SK-N-SH (cell line): ENCODE measurements at regions not wholly inside any gene's neighbourhood (a gene's known extent, or its start where the extent isn't known, plus 50 kb on each side); places are given as distances from the start of the nearest gene placed in this dataset.

Source experiments
- CTCF ChIA-PET: fragments of 300-600, 350-600 bp; formaldehyde crosslinking; extraction: SDS; loops from one replicate; lab custom pipeline; 2021; lab: Yijun Ruan, JAX
- POLR2A ChIA-PET: fragments of 350-600 bp; sonication (Branson Sonifier 250); formaldehyde crosslinking; extraction: SDS; loops from one replicate; lab custom pipeline; 2020; ENCODE audit warnings: antibody characterized with exemption, inconsistent platforms; lab: Yijun Ruan, JAX
- DNase-seq: peaks from one replicate; pipeline ENCODE4 v3.0.0; 2012
- H2AFZ ChIP-seq: fragments of 200-600 bp; sonication (generic); 2 replicates; pipeline ENCODE4 v1.8.1; 2016; ENCODE audit warnings: antibody characterized with exemption, mild to moderate bottlenecking, low read depth
- H3F3A ChIP-seq: fragments of 200-600 bp; sonication (generic); replicated peaks from 2 replicates; pipeline ENCODE3; 2016; ENCODE audit warnings: antibody characterized with exemption, mild to moderate bottlenecking; ENCODE audit not compliant: insufficient read depth
- H3K27ac ChIP-seq, 2 experiments: fragments of 200-500 bp in 1 of 2; fragments of 200-600 bp in 1 of 2; sonication (Bioruptor generic) in 1 of 2; sonication (generic), shearing (Covaris generic) in 1 of 2; 2 replicates each; pipeline versions ENCODE4 v1.5.1 to v1.6.1; 2014 to 2016; ENCODE audit warnings: low read depth in 2 of 2, inconsistent platforms in 1 of 2, low read length in 1 of 2, mild to moderate bottlenecking in 1 of 2, mixed read lengths in 1 of 2
- H3K27me3 ChIP-seq: fragments of 200-600 bp; sonication (generic), shearing (Covaris generic); 2 replicates; pipeline ENCODE4 v1.6.1; 2016; ENCODE audit warnings: mixed run types; ENCODE audit not compliant: insufficient read depth
- H3K36me3 ChIP-seq, 2 experiments: fragments of 200-500 bp in 1 of 2; fragments of 200-600 bp in 1 of 2; sonication (Bioruptor generic) in 1 of 2; sonication (generic) in 1 of 2; replicated peaks in 1 of 2; 2 replicates each; pipeline versions ENCODE3 to v1.5.1; 2014 to 2016; ENCODE audit warnings: low read length in 1 of 2, mild to moderate bottlenecking in 1 of 2; ENCODE audit not compliant: insufficient read depth in 2 of 2, control insufficient read depth in 1 of 2
- H3K4me1 ChIP-seq, 2 experiments: fragments of 200-500 bp in 1 of 2; fragments of 200-600 bp in 1 of 2; sonication (Bioruptor generic) in 1 of 2; sonication (generic), shearing (Covaris generic) in 1 of 2; 2 replicates each; pipeline versions ENCODE4 v1.5.1 to v1.6.1; 2014 to 2016; ENCODE audit warnings: low read depth in 1 of 2, low read length in 1 of 2, mixed run types in 1 of 2; ENCODE audit not compliant: insufficient read depth in 2 of 2, control insufficient read depth in 1 of 2
- H3K4me2 ChIP-seq: fragments of 200-600 bp; sonication (generic), shearing (Covaris generic); 2 replicates; pipeline ENCODE4 v1.6.1; 2017; ENCODE audit warnings: mixed run types
- H3K4me3 ChIP-seq, 2 experiments: fragments of 200-500 bp in 1 of 2; fragments of 200-600 bp in 1 of 2; sonication (Bioruptor generic) in 1 of 2; sonication (generic), shearing (Covaris generic) in 1 of 2; 2 replicates each; pipeline versions ENCODE4 v1.5.1 to v1.8.1; 2014 to 2016; ENCODE audit warnings: low read depth in 2 of 2, inconsistent platforms in 1 of 2, low read length in 1 of 2, mild to moderate bottlenecking in 1 of 2, mixed read lengths in 1 of 2, moderate library complexity in 1 of 2
- H3K79me2 ChIP-seq: fragments of 200-600 bp; sonication (generic); 2 replicates; pipeline ENCODE4 v1.8.1; 2017; ENCODE audit warnings: mild to moderate bottlenecking; ENCODE audit not compliant: insufficient read depth
- H3K9ac ChIP-seq: fragments of 200-600 bp; sonication (generic); 2 replicates; pipeline ENCODE4 v1.6.1; 2017; ENCODE audit warnings: mixed run types
- H3K9me2 ChIP-seq: fragments of 200-600 bp; sonication (generic); 2 replicates; pipeline ENCODE4 v1.6.1; 2017; ENCODE audit warnings: mixed run types
- H3K9me3 ChIP-seq: fragments of 200-600 bp; sonication (generic); 2 replicates; pipeline ENCODE4 v1.6.1; 2017; ENCODE audit warnings: mixed run types, mild to moderate bottlenecking, moderate library complexity
- H4K20me1 ChIP-seq: fragments of 200-600 bp; sonication (generic); 2 replicates; pipeline ENCODE4 v1.6.1; 2017; ENCODE audit warnings: mild to moderate bottlenecking, mixed run types; ENCODE audit not compliant: insufficient read depth
- EP300 ChIP-seq, 2 experiments: IDR thresholded peaks; 2 replicates each; pipeline versions ENCODE4 v1.4.0 to v1.6.1; 2012; ENCODE audit warnings: borderline replicate concordance in 1 of 2, low read depth in 1 of 2, low read length in 1 of 2
- GABPA ChIP-seq: IDR thresholded peaks from 2 replicates; pipeline ENCODE4 v1.4.0; 2012; ENCODE audit warnings: low read depth, mild to moderate bottlenecking
- GATA2 ChIP-seq: sonication (generic); formaldehyde crosslinking; IDR thresholded peaks from 2 replicates; pipeline ENCODE4 v1.5.0; 2020; ENCODE audit warnings: mild to moderate bottlenecking, missing genetic modification reagents
- MAX ChIP-seq: IDR thresholded peaks from 2 replicates; pipeline ENCODE4 v1.4.0; 2012; ENCODE audit warnings: low read depth
- MEF2A ChIP-seq: IDR thresholded peaks from 2 replicates; pipeline ENCODE4 v1.4.0; 2012; ENCODE audit warnings: low read depth, borderline replicate concordance
- REST ChIP-seq: IDR thresholded peaks from 2 replicates; pipeline ENCODE4 v1.6.1; 2012; ENCODE audit warnings: mild to moderate bottlenecking, low read depth, low read length, moderate library complexity
- RFX5 ChIP-seq: IDR thresholded peaks from 2 replicates; pipeline ENCODE4 v1.6.1; 2012; ENCODE audit warnings: mild to moderate bottlenecking, improper control_type of control experiment, low read length
- SIN3A ChIP-seq: IDR thresholded peaks from 2 replicates; pipeline ENCODE4 v1.6.1; 2012; ENCODE audit warnings: low read depth, mild to moderate bottlenecking, low read length, moderate library complexity, borderline replicate concordance
- SMC3 ChIP-seq: IDR thresholded peaks from 2 replicates; pipeline ENCODE4 v1.6.1; 2012; ENCODE audit warnings: low read depth, low read length, improper control_type of control experiment
- USF1 ChIP-seq: IDR thresholded peaks from 2 replicates; pipeline ENCODE4 v1.4.0; 2012; ENCODE audit warnings: low read depth, borderline replicate concordance
- WGBS: methylation state at CpG from one replicate; pipeline ENCODE4 v1.1.6; 2017; ENCODE audit warnings: low lambda C conversion rate; 5-methylcytosine and 5-hydroxymethylcytosine counted together

- 73% methylated on average over 4 of the region's 4 CpGs for WGBS
- peak; percentile 26; the same call in 1 of the 2 replicates for TF ChIP-seq GATA2
- TF ChIP-seq EP300 (IDR thresholded peaks at IDR 0.05; ENCODE audit: borderline replicate concordance in 1 of 2, low read depth in 1 of 2, low read length in 1 of 2), result peak in 1 of 2 experiments; percentile 11; a peak in 1 of 4 replicates
- TF ChIP-seq USF1, result no peak
- no peak for TF ChIP-seq GABPA
- H3F3A ChIP-seq, result peaks cover 30% of the 10 kb centered on the region
- H3K9ac ChIP-seq, result no peak overlapping the region
- H3K4me1 ChIP-seq, result peaks cover 23 to 30% of the 10 kb centered on the region in 2 experiments; a peak in 3 of 4 replicates
- no peaks in the 10 kb centered on the region for H3K9me3 ChIP-seq
- H4K20me1 ChIP-seq, result no peaks in the 10 kb centered on the region
- ChIA-PET CTCF (interaction anchor here (0.8 to 4.0 kb wide), 7 partner anchors 9 to 455 kb away, joined by 3 to 21 read pairs (median 7); no protein-coding TSS in a partner anchor), POLR2A (interaction anchor here (0.7 kb wide), 1 partner anchor 18 kb away, joined by 3 read pairs; no protein-coding TSS in a partner anchor)
- H3K9me2 ChIP-seq, result no peaks in the 10 kb centered on the region
- no peaks in the 10 kb centered on the region for H3K36me3 ChIP-seq
- H2AFZ ChIP-seq, result no peak overlapping the region
- no peak overlapping the region for H3K4me3 ChIP-seq
- peak overlapping the region in 1 of 2 experiments; percentile 78; a peak in 2 of 4 replicates for H3K27ac ChIP-seq
- no peak overlapping the region for H3K4me2 ChIP-seq
- no peaks in the 10 kb centered on the region for H3K27me3 ChIP-seq
- DNase-seq, result no peak
- no peaks in the 10 kb centered on the region for H3K79me2 ChIP-seq
These were observed 312.4 kb downstream of the MTX2 start for GRCh38 chr2:176581557-176582165.

- CTCF ChIA-PET, result interaction anchor here (0.8 to 4.0 kb wide), 7 partner anchors 10 to 442 kb away, joined by 3 to 21 read pairs (median 7); no protein-coding TSS in a partner anchor
- no peak overlapping the region for H3K9ac ChIP-seq
- H3K79me2 ChIP-seq, result no peaks in the 10 kb centered on the region
- no peak overlapping the region for H3K4me2 ChIP-seq
- H3K9me3 ChIP-seq, result no peaks in the 10 kb centered on the region
- 68% methylated on average over 2 of the region's 2 CpGs for WGBS
- no peak overlapping the region for H2AFZ ChIP-seq
- H3F3A ChIP-seq, result peaks cover 30% of the 10 kb centered on the region
- peak overlapping the region; percentile 68 to 78 for H3K27ac ChIP-seq
- no peak for DNase-seq
- no peaks in the 10 kb centered on the region for H3K27me3 ChIP-seq
- no peaks in the 10 kb centered on the region for H3K36me3 ChIP-seq
- H3K9me2 ChIP-seq, result no peaks in the 10 kb centered on the region
- no peaks in the 10 kb centered on the region for H4K20me1 ChIP-seq
- peaks cover 23 to 25% of the 10 kb centered on the region in 2 experiments; a peak in 3 of 4 replicates for H3K4me1 ChIP-seq
- H3K4me3 ChIP-seq, result no peak overlapping the region
- TF ChIP-seq MEF2A (no peak), RFX5 (no peak), MAX (no peak), SIN3A (no peak), REST (no peak), SMC3 (no peak), USF1 (no peak)
- POLR2A ChIA-PET, result interaction anchor here (1.3 kb wide), 1 partner anchor 8 kb away, joined by 3 read pairs; no protein-coding TSS in a partner anchor
These were observed 312.9 kb downstream of the MTX2 start for GRCh38 chr2:176582176-176582575.
